ENCODE measurements at regions not wholly inside any gene's neighbourhood (a gene's known extent, or its start where the extent isn't known, plus 50 kb on each side); places are given as distances from the start of the nearest gene placed in this dataset.

GRCh38 chr3:46146021-46146420 lies 62.1 kb downstream of the CCR1 start:
- Histone ChIP-seq H3K36me3 (ENCODE audit: control insufficient read depth, insufficient read depth, low read length) (no peaks in the 10 kb centered on the region), H3K23ac (ENCODE audit: low read depth, low read length) (no peak overlapping the region), H2AK9ac (replicated peaks; ENCODE audit: low read depth, low read length, poor library complexity) (no peak overlapping the region), H3K14ac (replicated peaks; ENCODE audit: low read depth, low read length) (no peak overlapping the region), H4K91ac (ENCODE audit: insufficient read depth, low read depth, low read length) (no peak overlapping the region), H3K18ac (ENCODE audit: low read depth, low read length) (no peak overlapping the region), H4K20me1 (ENCODE audit: insufficient read depth, low read length) (no peaks in the 10 kb centered on the region), H3K4ac (ENCODE audit: low read depth, low read length) (no peak overlapping the region), H3K27ac (ENCODE audit: insufficient read depth, low read length) (no peak overlapping the region), H3K4me1 (ENCODE audit: control insufficient read depth, insufficient read depth, low read length) (no peaks in the 10 kb centered on the region), H3K9ac (ENCODE audit: low read depth, low read length) (no peak overlapping the region), H2BK20ac (ENCODE audit: low read depth, low read length) (no peak overlapping the region), H2AFZ (replicated peaks; ENCODE audit: low read length, poor library complexity) (no peak overlapping the region), H3K9me1 (ENCODE audit: insufficient read depth, low read length) (no peaks in the 10 kb centered on the region), H3K27me3 (ENCODE audit: control insufficient read depth, insufficient read depth, low read length) (peaks cover 16% of the 10 kb centered on the region), H3K79me1 (ENCODE audit: low read depth in 1 of 2, low read length in 2 of 2) (no peaks in the 10 kb centered on the region), H3K4me3 (ENCODE audit: insufficient read depth, low read depth, low read length) (no peak overlapping the region), H3K56ac (ENCODE audit: extremely low read depth, insufficient read depth, low read length) (no peak overlapping the region), H3K4me2 (ENCODE audit: low read depth, low read length) (no peak overlapping the region), H3K9me3 (ENCODE audit: control insufficient read depth, insufficient read depth, low read length) (no peaks in the 10 kb centered on the region), H2BK120ac (ENCODE audit: low read depth, low read length) (no peak overlapping the region), H2BK15ac (ENCODE audit: low read depth, low read length) (no peak overlapping the region), H4K5ac (ENCODE audit: low read depth, low read length) (no peak overlapping the region), H2AK5ac (ENCODE audit: low read depth, low read length) (no peak overlapping the region), H2BK5ac (ENCODE audit: low read depth, low read length, poor library complexity, severe bottlenecking) (no peak overlapping the region), H4K8ac (ENCODE audit: low read depth in 2 of 2, low read length in 2 of 2) (no peak overlapping the region)
- WGBS, 2 experiments (ENCODE audit: extremely low coverage in 2 of 2, insufficient read length in 1 of 2): no CpG with 5 or more reads among the region's 2 CpGs
- no TSS peak for BruUV-seq (replicated peaks)
- intact Hi-C loops (cut with micrococcal nuclease) (no loop called here), dilution Hi-C loops (cut with HindIII; ENCODE audit: low sequenced_read_pairs, unreplicated experiment) (no loop called here), in situ Hi-C loops (cut with MboI; ENCODE audit: low sequenced_read_pairs) (no loop called here)
- ChIA-PET POLR2A (ENCODE audit: unreplicated experiment) (no interaction called here), CTCF (no interaction called here)
- DNase-seq (no peak), ATAC-seq (ENCODE audit: low read depth) (no peak)
- no peak for TF ChIP-seq CHD1 (IDR thresholded peaks at IDR 0.05; ENCODE audit: low read depth, low read length)
- TF ChIP-seq SMC3 (IDR thresholded peaks at IDR 0.05; ENCODE audit: low read depth, low read length): no peak
- no peak for TF ChIP-seq RCOR1 (IDR thresholded peaks at IDR 0.05; ENCODE audit: insufficient replicate concordance, low read length)
- no peak for TF ChIP-seq POLR2A (IDR thresholded peaks at IDR 0.05; ENCODE audit: low read depth, low read length)
- TF ChIP-seq FOS (IDR thresholded peaks at IDR 0.05; ENCODE audit: low read depth, low read length): no peak
- TF ChIP-seq CTCF (conservative IDR thresholded peaks at IDR 0.05; ENCODE audit: low read depth, low read length): no peak
- no peak for TF ChIP-seq BHLHE40 (IDR thresholded peaks at IDR 0.05; ENCODE audit: low read depth, low read length)
- TF ChIP-seq MAFK (IDR thresholded peaks at IDR 0.05; ENCODE audit: low read depth, low read length): no peak
- no peak for TF ChIP-seq CEBPB (IDR thresholded peaks at IDR 0.05; ENCODE audit: low read depth, low read length)
- TF ChIP-seq MAZ (IDR thresholded peaks at IDR 0.05; ENCODE audit: borderline replicate concordance, low read depth, low read length): no peak
- no peak for TF ChIP-seq MXI1 (IDR thresholded peaks at IDR 0.05; ENCODE audit: borderline replicate concordance, low read depth, low read length)
- TF ChIP-seq NFE2L2 (IDR thresholded peaks at IDR 0.05; ENCODE audit: low read depth, low read length): no peak

All from IMR-90 (cell line).